GM19455 (cell line): ENCODE measurements at regions not wholly inside any gene's neighbourhood (a gene's known extent, or its start where the extent isn't known, plus 50 kb on each side); places are given as distances from the start of the nearest gene placed in this dataset.

ENCODE experiments used
- ATAC-seq: cut with Tn5 transposase; IDR thresholded peaks from one replicate; pipeline ENCODE4 v1.9.1; 2021; ENCODE audit not compliant: unreplicated experiment

DNA sequence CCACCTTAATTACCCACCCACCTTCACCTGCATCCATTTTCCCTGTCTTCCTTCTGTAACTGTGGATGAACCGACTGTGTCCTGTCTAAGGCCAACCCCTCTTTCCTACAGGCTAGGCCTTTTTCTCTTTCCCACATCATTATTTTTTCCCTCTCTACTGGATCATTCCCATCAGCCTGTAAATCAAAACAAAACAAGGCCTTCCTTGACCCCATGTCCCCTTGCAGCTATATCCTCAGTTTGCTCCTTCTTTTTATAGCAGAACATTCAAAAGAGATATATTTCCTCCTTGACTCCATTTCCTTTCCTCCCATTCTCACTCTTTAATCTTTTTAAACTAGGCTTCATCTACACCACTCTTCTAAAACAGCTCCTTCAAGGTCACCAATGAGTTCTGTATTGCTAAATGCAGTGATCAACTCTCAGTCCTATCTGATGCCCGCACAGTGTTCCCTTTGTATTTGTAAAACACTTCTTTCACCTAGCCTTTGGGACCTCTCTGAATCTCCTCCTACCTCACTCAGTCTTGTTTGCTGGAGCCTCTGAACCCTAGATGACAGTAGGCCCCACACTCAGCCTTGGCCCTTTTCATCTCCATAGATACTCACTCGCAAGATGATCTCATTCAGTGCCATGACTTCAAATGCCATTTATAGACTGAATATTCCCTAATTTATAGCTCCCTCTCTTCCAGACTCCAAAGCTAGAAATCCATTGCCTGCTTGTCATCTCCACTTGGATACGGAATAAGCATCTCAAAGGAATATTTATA is 55.7 kb downstream of the CXCR4 start:
- ATAC-seq = no peak

DNA sequence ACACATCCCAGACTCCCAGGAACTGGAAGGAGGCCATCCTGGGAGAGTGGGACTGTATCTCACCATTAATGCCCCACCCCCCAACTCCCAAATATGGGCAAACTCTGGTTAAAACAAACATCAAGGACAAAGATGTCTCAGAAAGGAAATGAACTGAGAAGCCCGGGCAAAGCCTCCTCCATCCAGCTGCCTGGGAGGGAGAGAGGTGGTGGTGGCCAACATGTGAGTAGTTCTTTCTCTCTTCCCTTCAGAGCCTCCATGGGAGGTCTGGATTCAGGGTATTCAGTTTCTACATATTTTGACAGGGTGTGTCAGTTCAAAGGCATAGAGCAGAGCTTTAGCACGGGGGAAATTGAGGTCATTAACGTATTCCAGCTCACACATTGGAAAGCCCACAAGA is 57.5 kb downstream of the CXCR4 start:
- ATAC-seq = no peak

DNA sequence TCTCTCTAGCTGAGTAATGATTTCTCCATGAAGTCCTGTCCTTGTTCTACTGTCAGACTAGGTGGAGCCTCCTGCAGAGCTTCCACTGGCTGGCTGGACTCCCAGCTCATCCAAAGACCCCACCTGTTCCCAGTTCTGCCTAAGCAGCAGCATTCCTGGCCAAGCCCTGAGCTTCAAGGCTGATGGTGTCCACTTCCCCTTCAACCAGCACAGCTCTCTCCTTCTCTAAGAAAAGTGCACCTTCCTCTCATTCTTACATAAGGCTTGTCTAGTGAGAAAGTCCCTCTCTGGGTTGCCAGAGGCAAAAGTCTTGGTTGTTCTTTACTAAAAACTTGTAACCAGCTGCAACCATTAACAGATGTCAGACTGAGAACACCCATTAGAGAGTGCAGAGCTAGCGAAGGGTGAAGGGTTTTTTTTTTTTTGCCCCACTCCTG is 58.9 kb downstream of the CXCR4 start:
- peak; percentile 43 for ATAC-seq

DNA sequence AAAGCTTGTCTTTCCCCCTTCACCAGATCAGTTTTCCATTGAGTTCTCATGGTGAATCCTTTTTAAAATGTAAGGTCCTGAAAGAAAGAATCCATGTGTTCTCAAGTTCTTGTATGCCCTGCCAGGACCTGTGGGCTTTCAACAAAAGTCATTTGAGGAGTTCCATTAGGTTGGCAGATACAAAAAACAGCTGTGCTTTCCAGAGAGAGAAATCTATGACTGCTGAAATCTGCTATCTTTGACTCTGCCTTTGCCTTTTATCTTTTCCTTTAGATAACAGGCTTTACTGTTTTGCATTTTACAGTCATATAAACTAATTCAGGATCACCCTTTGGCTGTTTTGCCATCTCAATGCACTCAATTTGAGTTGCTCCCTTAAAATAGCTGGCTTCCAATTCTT is 59.7 kb downstream of the CXCR4 start:
- ATAC-seq = no peak

DNA sequence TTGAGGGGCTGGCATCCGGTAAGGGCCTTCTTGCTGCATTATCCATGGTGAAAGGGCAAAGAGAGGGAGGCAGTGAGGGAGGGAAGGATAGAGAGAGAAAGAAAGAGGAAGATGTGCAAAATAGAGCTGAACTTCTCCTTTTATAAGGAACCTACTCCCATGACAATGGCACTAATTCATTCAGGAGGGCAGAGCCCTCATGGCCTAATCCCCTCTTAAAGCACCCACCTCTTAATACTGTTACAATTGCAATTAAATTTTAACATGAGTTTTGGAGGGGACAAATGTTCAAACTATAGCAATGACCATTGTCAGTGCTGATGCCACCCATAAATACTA is 60.2 kb downstream of the CXCR4 start:
- no peak for ATAC-seq

DNA sequence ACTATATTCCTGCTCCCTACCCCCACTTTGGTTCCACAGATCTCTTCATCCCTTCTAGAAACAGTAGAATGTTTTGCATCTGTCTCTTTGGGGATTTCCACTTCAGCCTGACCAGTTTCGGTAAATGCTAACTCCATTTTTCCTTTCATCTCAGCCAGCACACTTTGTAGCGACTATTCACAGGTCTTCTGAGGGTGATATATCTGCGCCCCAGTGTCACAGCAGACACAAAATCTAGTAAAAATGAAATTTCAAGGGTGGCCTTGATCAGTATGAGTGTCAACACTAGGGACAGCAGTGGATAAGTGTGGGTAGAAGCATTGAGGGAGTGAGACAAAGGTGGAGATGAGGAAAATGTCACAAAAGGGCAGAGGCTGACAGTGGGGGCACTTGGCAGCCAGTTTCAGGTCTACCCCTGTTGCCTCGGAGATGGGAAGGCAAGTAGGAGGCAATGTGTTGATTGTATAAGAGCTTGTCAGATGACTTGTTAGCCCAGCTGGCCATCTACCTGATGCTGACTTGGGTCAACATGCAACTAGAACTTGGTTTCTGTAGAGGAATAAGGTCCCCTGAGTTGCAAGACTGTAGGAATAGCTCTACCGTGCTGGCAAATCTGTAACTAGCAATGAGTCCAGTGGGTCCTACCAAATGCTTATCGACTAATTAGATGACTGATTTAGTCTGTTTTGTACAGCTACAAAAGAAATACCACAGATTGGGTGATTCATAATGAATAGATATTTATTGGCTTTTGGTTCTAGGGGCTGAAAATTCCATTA is 60.7 kb downstream of the CXCR4 start:
- ATAC-seq = no peak

DNA sequence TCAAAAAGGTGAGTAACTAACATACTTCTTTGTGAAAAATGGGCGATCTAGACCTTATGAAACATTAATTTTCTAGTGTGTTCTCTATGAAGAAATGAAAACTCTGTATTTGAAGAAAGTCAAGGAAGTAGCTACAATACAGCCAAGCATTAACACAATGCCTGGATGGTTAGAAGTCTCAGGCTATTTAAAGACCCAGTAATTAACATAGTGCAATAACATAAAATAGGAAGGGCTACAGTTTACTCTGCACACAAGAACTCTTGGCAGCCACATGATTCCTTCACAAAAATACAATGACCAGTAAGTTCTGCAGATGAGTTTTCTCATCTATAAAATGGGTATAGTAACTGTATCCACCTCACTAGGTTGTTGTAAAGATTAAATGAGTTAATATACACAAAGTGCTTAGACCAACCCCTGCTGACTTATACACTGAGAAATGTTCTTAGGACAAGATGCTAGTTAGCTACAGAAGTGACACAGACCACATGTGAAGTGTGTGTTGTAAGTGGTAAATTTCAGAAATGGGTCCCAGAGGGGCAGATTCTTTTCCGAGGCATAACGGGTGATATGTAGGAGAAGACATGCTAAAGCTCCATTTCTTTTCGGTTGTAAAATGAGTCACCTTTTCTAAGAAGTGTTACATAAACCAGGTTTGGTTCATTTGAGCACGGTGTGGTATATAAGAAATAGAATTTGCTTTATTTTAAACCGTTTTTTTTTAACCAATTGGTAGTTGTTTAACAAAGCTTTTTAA is 61.8 kb downstream of the CXCR4 start:
- ATAC-seq = no peak

DNA sequence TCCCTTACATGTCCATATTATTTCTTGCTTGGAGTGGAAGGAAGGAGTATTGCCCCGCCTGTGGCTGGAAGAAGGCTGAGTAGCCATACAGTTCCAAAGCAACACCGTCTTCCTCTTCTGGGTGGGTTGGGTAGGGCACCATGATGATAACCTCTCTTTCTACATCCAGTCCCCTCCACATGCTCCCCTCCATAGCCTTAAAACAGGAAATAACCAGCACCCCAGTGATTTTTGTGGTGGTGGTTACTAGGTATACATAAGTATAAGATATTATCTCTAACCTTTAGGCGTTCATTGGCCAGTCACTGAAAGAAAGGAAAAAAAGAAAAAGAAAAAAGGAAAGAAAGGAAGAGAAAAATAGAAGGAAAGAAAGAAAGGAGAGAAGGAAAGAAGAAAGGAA is 63.1 kb downstream of the CXCR4 start:
- no peak for ATAC-seq

DNA sequence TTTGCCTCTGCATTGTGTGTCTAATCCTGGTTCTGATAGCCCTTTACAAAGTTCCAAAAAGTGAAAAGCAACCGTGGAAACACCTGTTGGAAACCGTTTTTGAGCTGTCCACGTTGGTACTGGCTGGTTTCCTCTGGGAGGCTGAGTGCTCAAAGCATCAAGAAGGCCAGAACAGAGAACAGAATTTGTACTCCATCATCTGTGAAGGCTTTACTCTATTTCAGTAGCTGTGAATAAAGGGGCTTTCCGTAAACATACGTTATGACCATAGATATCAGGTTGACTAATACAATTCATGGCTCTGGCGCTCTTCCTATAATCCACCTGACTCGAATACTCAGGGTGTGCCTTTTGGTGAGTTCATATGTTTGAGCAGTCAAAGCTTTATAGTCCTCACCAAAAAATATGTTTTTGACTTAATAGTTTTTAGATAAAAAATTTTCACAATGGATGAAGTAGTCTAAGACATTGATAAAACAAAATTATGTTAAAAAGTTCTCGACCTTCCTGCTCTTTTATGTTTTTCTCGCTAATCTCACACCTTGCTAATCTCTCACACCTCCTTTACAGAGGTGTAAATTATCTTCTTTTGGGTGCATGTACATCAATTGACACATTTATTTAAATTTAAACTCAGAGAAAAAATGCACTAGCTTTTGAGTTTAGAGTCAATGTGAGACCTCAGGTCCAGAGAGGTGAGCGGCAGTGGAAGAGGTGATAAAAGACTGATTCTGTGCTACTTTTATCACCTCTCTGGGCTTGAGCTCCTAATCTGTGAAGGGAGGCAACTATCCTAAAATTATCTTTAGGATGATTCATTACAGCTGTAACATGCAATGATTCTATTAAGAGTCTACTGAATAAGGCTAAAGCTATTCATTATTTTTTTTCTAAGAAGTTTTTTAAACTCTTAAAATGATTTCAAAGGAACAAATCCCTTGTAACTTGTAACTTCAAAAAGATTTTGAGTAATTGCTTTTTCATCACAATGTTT is 65.3 kb downstream of the CXCR4 start:
- ATAC-seq = no peak

DNA sequence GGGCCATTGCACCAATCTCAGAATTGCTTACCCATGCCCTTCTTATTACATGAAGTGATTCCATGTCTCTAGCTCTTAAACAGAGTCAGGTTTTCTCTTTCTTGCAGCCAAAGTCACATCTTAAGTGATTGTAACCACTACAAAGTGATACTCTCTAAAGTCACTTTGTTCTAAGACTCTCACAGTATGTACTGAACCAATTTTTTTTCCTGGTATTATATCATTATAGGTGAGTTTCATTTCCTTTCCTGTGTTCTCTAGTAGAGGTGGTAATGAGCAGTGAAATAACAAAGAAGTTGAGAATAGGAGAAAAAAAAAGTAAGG is 66.3 kb upstream of the DARS1 start:
- no peak for ATAC-seq

DNA sequence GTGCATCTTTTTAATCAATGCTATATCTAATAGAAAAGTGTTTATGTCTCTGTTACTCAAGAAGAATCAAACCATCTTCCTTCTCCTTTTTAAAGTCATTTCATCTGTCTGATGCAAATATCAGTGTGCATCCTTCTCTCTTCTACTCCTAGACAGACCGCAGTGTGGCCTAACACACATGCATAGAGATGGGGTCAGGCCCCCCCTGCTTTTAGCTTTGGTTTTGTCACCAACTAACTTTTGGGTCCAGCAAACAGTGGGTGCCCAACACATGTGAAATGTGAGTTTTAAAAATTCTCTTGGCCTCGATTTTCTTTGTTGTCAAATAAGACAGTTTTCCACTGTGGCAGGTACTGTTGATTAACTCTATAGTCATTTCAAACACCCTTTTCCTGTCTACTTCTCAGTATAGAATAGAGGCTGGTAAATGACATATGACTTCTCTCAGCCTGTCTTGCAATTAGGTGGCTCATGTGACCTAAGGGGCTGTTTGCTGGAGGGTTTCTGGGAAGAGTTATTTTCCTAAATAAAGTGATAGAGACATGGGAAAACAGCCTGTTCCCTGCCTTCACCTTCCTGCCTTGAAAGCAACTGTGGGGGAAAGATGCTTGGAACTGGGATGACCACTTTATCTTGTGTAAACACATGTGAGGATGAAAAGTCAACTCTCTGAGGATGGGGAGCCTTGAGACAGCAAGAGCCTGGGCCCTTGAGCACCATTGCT is 65.7 kb upstream of the DARS1 start:
- peak; percentile 47 for ATAC-seq

DNA sequence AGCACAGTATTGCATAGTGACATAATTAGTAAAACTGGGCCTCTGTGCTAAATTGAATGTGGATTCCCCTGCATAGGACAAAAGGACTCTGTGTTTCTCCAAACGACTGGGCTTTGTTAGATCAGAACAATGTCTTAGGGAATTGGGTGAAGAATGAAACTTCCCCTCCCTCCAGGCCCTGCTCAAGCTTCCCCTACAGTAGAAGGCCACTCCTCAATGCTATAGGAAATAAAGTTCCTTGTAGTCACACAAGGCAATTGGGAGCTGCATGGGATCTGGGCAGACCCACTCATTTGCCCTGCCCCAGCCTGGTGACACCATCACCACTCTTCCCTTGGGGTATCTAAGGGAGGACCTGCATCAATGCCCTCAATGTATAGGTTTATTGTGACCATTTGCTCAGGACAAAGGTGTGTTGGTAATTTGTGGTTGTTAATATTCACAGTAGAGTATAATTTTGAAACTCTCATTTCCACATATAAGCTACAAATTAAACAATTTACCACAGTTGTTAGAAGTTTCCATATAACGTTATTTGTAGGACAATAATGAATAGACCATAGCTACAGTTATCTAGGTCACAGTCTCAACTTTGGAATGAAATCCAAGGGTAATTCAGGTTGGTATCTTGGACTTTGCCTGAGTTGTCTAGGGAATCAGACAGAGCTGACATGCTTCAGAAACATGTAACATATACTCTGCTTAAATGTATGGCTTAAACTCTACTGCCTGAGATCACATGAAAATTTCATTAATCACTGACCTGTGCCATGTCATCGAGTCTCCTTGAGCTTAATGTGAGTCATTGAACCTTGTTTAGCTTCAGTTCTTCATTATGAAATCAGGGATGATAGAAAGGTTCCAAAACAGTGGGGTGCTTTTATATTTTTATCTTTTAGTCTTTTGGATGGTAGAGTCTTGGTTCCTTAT is 64.8 kb upstream of the DARS1 start:
- no peak for ATAC-seq

DNA sequence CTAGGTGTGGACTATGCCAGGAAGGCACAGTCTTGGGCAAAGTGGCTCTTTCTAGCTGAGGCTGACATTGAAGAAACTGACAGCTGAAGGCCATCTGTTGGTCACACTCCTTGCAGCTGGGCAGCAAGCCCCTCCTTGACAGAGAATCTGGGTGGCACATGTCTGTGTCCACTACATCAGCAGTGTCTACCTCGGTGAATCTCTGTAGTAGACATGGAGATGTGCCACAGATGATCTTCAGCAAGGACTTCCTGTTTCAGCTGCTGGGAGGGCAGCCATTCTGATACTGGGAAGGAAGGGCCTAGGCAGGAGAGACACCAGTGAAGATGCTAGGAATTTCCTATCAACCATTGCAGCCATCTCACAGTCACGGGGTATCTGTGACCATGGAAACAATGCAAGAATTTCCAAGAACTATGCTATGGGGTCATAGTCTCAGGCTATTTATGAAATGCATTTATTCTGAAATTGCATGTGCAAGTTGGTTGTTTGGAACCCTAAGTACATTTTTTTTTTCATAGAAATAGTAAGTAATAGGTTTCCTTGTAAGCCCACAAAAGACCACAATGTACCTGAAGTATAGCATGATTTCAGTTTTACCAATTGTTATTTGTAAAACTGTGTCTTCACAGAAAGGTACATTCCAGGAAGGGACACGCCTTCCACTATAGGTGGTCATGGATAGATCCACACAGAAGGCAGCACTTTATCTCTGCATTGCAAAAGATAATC is 63.8 kb upstream of the DARS1 start:
- no peak for ATAC-seq

DNA sequence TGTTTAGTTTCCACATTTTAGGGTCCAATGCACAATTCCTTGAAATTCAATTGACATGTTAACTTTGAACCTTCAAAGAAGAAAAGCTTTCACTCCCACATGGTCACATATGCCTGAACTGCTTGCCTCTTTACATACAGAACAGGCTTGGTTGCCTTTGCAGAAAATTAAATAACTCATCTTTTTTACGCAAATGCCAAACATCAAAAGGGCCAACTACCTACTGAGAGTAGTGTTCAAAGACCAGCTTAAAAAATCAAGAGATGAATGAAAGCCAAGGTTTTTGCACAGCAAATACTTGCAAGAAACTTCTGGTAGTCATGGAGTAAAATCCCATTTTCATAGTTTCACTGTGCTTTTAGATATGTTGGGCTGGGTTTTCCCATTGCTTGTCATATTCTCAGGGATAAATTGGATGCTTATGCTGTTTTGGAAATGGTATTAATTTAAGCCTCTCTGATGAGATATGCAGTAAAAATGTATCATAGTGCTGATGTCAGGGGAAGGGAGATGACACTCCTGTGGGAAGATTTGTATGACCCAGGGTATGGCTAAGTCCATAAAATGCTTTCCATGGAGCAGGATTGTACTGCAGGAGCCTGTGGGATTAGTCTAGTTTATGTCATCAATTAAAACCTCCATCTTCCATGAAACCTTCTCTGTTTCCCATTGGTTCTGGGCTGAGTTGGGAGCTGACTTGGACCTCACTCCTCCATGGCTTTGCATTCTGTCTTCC is 60.6 kb upstream of the DARS1 start:
- no peak for ATAC-seq

DNA sequence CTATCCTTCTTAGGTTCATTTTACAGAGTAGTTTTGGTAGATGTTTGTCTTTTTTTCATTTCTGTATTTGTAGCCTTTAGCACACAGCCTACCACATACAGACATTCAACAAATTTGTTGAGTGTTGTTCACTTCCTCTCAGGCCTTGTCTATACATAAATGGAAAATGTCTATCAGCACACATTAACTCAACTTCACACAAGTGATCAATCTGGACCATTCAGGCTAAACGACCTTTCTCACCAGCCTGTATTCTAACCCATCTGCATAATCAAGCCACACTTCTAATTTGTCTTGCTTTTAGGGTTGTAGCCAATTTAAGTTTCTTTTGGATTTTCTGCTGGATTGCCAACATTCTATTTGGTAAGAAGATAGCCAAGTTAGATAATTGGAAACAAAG is 59.9 kb upstream of the DARS1 start:
- no peak for ATAC-seq
